ENCODE measurements at regions not wholly inside any gene's neighbourhood (a gene's known extent, or its start where the extent isn't known, plus 50 kb on each side); places are given as distances from the start of the nearest gene placed in this dataset.

DNA sequence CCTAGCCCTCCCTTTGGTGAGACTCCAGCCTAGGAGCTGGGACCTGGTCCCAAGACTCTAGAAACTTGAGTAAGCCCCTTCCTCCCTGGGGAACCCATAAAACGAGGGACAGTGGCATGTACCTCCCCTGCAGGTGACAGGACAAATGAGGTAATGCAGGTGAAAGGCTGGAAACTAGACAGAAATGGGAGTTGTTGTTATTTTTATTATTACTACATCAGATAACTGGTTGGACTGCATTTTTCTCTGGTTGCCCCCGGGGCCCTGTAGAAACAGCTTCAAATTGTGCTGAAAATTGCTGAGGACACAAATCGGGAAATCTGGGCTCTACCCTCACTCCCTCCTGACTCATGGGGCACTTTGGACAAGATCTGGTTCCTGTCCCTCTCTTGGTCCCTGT lies 132.3 kb upstream of the WNT4 start:
- no peak for TF ChIP-seq CTCF (conservative IDR thresholded peaks at IDR 0.05; ENCODE audit: low read depth in 2 of 2)
- TF ChIP-seq REST (IDR thresholded peaks at IDR 0.05; ENCODE audit: unreplicated experiment) = no peak
- TF ChIP-seq STAT1 (IDR thresholded peaks at IDR 0.05; ENCODE audit: unreplicated experiment) = no peak
- no peak for TF ChIP-seq POLR2AphosphoS5 (IDR thresholded peaks at IDR 0.05; ENCODE audit: low read depth)
- no peak for TF ChIP-seq CREB1 (CRISPR knock-in tag; IDR thresholded peaks at IDR 0.05; ENCODE audit: low read depth)
- no peak for TF ChIP-seq EZH2 (IDR thresholded peaks at IDR 0.05; ENCODE audit: low read depth, unreplicated experiment)
- TF ChIP-seq EZH2phosphoT487 (IDR thresholded peaks at IDR 0.05; ENCODE audit: unreplicated experiment) = no peak
